Jurkat, Clone E6-1 (cell line): ENCODE measurements at regions not wholly inside any gene's neighbourhood (a gene's known extent, or its start where the extent isn't known, plus 50 kb on each side); places are given as distances from the start of the nearest gene placed in this dataset.

ENCODE experiments used
- DNase-seq: peaks from one replicate; pipeline ENCODE4 v3.0.0-alpha.2; 2011; ENCODE audit warnings: low read depth, low spot score
- H3K4me3 ChIP-seq: 2 replicates; pipeline ENCODE4 v1.5.1; 2011; ENCODE audit warnings: mild to moderate bottlenecking, low read length, control low read depth, moderate library complexity

- H3K4me3 ChIP-seq, result no peak overlapping the region
- no peak for DNase-seq
These were observed 129.4 kb downstream of the ZC3H11B start for GRCh38 chr1:219483530-219483929.

- H3K4me3 ChIP-seq, result no peak overlapping the region
- DNase-seq, result no peak
These were observed 132.9 kb downstream of the ZC3H11B start for GRCh38 chr1:219480011-219480410.

- H3K4me3 ChIP-seq, result no peak overlapping the region
These were observed 134.1 kb downstream of the ZC3H11B start for GRCh38 chr1:219478811-219479210.

GRCh38 chr1:219477861-219478260 lies 135.0 kb downstream of the ZC3H11B start:
- H3K4me3 ChIP-seq, result no peak overlapping the region
- no peak for DNase-seq

More at GRCh38 chr1:219478811-219479210, 134.1 kb downstream of the ZC3H11B start:
- DNase-seq, result no peak

GRCh38 chr1:219476716-219477115 lies 136.2 kb downstream of the ZC3H11B start:
- DNase-seq, result no peak
- H3K4me3 ChIP-seq, result no peak overlapping the region

- DNase-seq, result no peak
- H3K4me3 ChIP-seq, result no peak overlapping the region
These were observed 136.8 kb downstream of the ZC3H11B start for GRCh38 chr1:219476116-219476515.

GRCh38 chr1:219472596-219472995 lies 140.3 kb downstream of the ZC3H11B start:
- no peak for DNase-seq
- no peak overlapping the region for H3K4me3 ChIP-seq

- no peak for DNase-seq
- H3K4me3 ChIP-seq, result no peak overlapping the region
These were observed 145.4 kb downstream of the ZC3H11B start for GRCh38 chr1:219467524-219467923.

- no peak overlapping the region for H3K4me3 ChIP-seq
- no peak for DNase-seq
These were observed 146.1 kb downstream of the ZC3H11B start for GRCh38 chr1:219466766-219467165.

GRCh38 chr1:219465212-219466093 lies 147.5 kb downstream of the ZC3H11B start:
- no peak overlapping the region for H3K4me3 ChIP-seq
- DNase-seq, result no peak

GRCh38 chr1:219463636-219464035 lies 149.3 kb downstream of the ZC3H11B start:
- DNase-seq, result no peak
- H3K4me3 ChIP-seq, result no peak overlapping the region

- DNase-seq, result no peak
These were observed 150.9 kb downstream of the ZC3H11B start for GRCh38 chr1:219461981-219462400.

GRCh38 chr1:219460896-219461815 lies 151.7 kb downstream of the ZC3H11B start:
- no peak for DNase-seq
- H3K4me3 ChIP-seq, result no peak overlapping the region

More at GRCh38 chr1:219461981-219462400, 150.9 kb downstream of the ZC3H11B start:
- H3K4me3 ChIP-seq, result no peak overlapping the region

- no peak for DNase-seq
- no peak overlapping the region for H3K4me3 ChIP-seq
These were observed 152.6 kb downstream of the ZC3H11B start for GRCh38 chr1:219460081-219460895.

- H3K4me3 ChIP-seq, result no peak overlapping the region
- no peak for DNase-seq
These were observed 153.4 kb downstream of the ZC3H11B start for GRCh38 chr1:219459351-219460080.

- DNase-seq, result no peak
- H3K4me3 ChIP-seq, result no peak overlapping the region
These were observed 166.6 kb downstream of the ZC3H11B start for GRCh38 chr1:219446288-219446687.

GRCh38 chr1:219445864-219446263 lies 167.0 kb downstream of the ZC3H11B start:
- DNase-seq, result no peak
- H3K4me3 ChIP-seq, result no peak overlapping the region

- no peak overlapping the region for H3K4me3 ChIP-seq
- no peak for DNase-seq
These were observed 168.4 kb downstream of the ZC3H11B start for GRCh38 chr1:219444474-219444873.
